ENCODE measurements at regions not wholly inside any gene's neighbourhood (a gene's known extent, or its start where the extent isn't known, plus 50 kb on each side); places are given as distances from the start of the nearest gene placed in this dataset.

GRCh38 chr4:131526686-131527085 is 1622.4 kb upstream of the PCDH10 start:
- no peak for ATAC-seq
- TF ChIP-seq CSDC2 (CRISPR knock-in tag; IDR thresholded peaks at IDR 0.05) (no peak), ZFP30 (CRISPR knock-in tag; IDR thresholded peaks at IDR 0.05) (no peak), RARB (CRISPR knock-in tag; IDR thresholded peaks at IDR 0.05) (no peak), SNAI2 (CRISPR knock-in tag; IDR thresholded peaks at IDR 0.05) (no peak), BACH2 (CRISPR knock-in tag; IDR thresholded peaks at IDR 0.05; ENCODE audit: borderline replicate concordance) (no peak), PATZ1 (CRISPR knock-in tag; IDR thresholded peaks at IDR 0.05; ENCODE audit: borderline replicate concordance) (no peak), CREB5 (CRISPR knock-in tag; IDR thresholded peaks at IDR 0.05; ENCODE audit: low read depth) (no peak), TCF4 (CRISPR knock-in tag; IDR thresholded peaks at IDR 0.05; ENCODE audit: borderline replicate concordance) (no peak)

GRCh38 chr4:131531087-131531486 is 1618.0 kb upstream of the PCDH10 start:
- no peak for ATAC-seq
- TF ChIP-seq GLIS3 (CRISPR knock-in tag; IDR thresholded peaks at IDR 0.05) (no peak), CSDC2 (CRISPR knock-in tag; IDR thresholded peaks at IDR 0.05) (no peak), ZNF565 (CRISPR knock-in tag; conservative IDR thresholded peaks at IDR 0.05; ENCODE audit: low read depth) (no peak), SNAI2 (CRISPR knock-in tag; IDR thresholded peaks at IDR 0.05) (no peak), ZNF8 (CRISPR knock-in tag; IDR thresholded peaks at IDR 0.05) (no peak), CSRNP3 (CRISPR knock-in tag; IDR thresholded peaks at IDR 0.05) (no peak), OSR1 (CRISPR knock-in tag; IDR thresholded peaks at IDR 0.05) (no peak), BACH2 (CRISPR knock-in tag; IDR thresholded peaks at IDR 0.05; ENCODE audit: borderline replicate concordance) (no peak), ARNTL (CRISPR knock-in tag; IDR thresholded peaks at IDR 0.05; ENCODE audit: borderline replicate concordance, low read depth) (no peak), TOX (CRISPR knock-in tag; IDR thresholded peaks at IDR 0.05; ENCODE audit: borderline replicate concordance) (no peak), ZC3H10 (CRISPR knock-in tag; IDR thresholded peaks at IDR 0.05) (no peak), PPARA (CRISPR knock-in tag; IDR thresholded peaks at IDR 0.05; ENCODE audit: borderline replicate concordance) (no peak), PATZ1 (CRISPR knock-in tag; IDR thresholded peaks at IDR 0.05; ENCODE audit: borderline replicate concordance) (no peak), POU6F1 (CRISPR knock-in tag; IDR thresholded peaks at IDR 0.05; ENCODE audit: borderline replicate concordance, low read depth) (no peak), CREB5 (CRISPR knock-in tag; IDR thresholded peaks at IDR 0.05; ENCODE audit: low read depth) (no peak), TSHZ2 (CRISPR knock-in tag; IDR thresholded peaks at IDR 0.05) (no peak), ISL1 (CRISPR knock-in tag; IDR thresholded peaks at IDR 0.05) (no peak), TCF4 (CRISPR knock-in tag; IDR thresholded peaks at IDR 0.05; ENCODE audit: borderline replicate concordance) (no peak), RARB (CRISPR knock-in tag; IDR thresholded peaks at IDR 0.05) (no peak)
